ENCODE measurements at regions not wholly inside any gene's neighbourhood (a gene's known extent, or its start where the extent isn't known, plus 50 kb on each side); places are given as distances from the start of the nearest gene placed in this dataset.

GRCh38 chr4:100106982-100107381 lies 83.3 kb downstream of the DDIT4L start:
- no peaks in the 10 kb centered on the region for H3K27me3 ChIP-seq (ENCODE audit: control insufficient read depth, insufficient read depth, low read length)
- no peak for FAIRE-seq
- no peak overlapping the region for H3K4me3 ChIP-seq (ENCODE audit: low read depth, low read length)
- TF ChIP-seq, protein P1, sequence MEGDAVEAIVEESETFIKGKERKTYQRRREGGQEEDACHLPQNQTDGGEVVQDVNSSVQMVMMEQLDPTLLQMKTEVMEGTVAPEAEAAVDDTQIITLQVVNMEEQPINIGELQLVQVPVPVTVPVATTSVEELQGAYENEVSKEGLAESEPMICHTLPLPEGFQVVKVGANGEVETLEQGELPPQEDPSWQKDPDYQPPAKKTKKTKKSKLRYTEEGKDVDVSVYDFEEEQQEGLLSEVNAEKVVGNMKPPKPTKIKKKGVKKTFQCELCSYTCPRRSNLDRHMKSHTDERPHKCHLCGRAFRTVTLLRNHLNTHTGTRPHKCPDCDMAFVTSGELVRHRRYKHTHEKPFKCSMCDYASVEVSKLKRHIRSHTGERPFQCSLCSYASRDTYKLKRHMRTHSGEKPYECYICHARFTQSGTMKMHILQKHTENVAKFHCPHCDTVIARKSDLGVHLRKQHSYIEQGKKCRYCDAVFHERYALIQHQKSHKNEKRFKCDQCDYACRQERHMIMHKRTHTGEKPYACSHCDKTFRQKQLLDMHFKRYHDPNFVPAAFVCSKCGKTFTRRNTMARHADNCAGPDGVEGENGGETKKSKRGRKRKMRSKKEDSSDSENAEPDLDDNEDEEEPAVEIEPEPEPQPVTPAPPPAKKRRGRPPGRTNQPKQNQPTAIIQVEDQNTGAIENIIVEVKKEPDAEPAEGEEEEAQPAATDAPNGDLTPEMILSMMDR (IDR thresholded peaks at IDR 0.05; ENCODE audit: insufficient read depth, low read length, severe bottlenecking), result no peak
- DNase-seq (ENCODE audit: low read depth), result no peak
- H3K36me3 ChIP-seq (ENCODE audit: control insufficient read depth, insufficient read depth, low read length), result no peaks in the 10 kb centered on the region

DNA sequence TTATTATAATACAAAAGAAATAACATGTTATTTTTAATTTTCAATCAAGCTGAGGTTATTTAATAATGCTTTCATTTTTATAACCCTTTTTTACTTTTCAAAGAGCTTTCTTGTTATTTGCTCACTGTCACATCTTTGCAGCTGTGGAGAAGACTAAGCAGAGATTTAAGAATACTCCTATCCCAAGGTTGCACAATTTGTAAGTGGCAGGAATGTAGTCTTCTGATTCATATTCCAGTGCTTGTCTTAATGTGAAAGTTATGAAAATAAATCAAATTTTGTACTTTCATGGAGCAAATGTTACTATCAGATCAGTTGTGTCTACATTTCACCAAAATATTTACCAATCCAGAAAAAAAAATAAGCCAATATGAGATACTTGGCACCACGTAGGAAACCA lies 86.6 kb downstream of the DDIT4L start:
- Histone ChIP-seq H3K36me3 (ENCODE audit: control insufficient read depth, insufficient read depth, low read length) (no peaks in the 10 kb centered on the region), H3K4me3 (ENCODE audit: low read depth, low read length) (no peak overlapping the region), H3K27me3 (ENCODE audit: control insufficient read depth, insufficient read depth, low read length) (no peaks in the 10 kb centered on the region)
- TF ChIP-seq, protein P1 (IDR thresholded peaks at IDR 0.05; ENCODE audit: insufficient read depth, low read length, severe bottlenecking), result no peak
- no peak for DNase-seq (ENCODE audit: low read depth)
- FAIRE-seq, result no peak

- TF ChIP-seq, protein P1 (IDR thresholded peaks at IDR 0.05; ENCODE audit: insufficient read depth, low read length, severe bottlenecking), result no peak
- FAIRE-seq (no peak), DNase-seq (ENCODE audit: low read depth) (no peak)
- Histone ChIP-seq H3K4me3 (ENCODE audit: low read depth, low read length) (no peak overlapping the region), H3K36me3 (ENCODE audit: control insufficient read depth, insufficient read depth, low read length) (no peaks in the 10 kb centered on the region), H3K27me3 (ENCODE audit: control insufficient read depth, insufficient read depth, low read length) (no peaks in the 10 kb centered on the region)
Measured at GRCh38 chr4:100100985-100101384, 89.3 kb downstream of the DDIT4L start.

GRCh38 chr4:100099746-100100145 lies 90.5 kb downstream of the DDIT4L start:
- no peaks in the 10 kb centered on the region for H3K36me3 ChIP-seq (ENCODE audit: control insufficient read depth, insufficient read depth, low read length)
- DNase-seq (ENCODE audit: low read depth) (no peak), FAIRE-seq (no peak)

GRCh38 chr4:100098681-100099080 lies 91.6 kb downstream of the DDIT4L start:
- H3K36me3 ChIP-seq (ENCODE audit: control insufficient read depth, insufficient read depth, low read length), result no peaks in the 10 kb centered on the region
- TF ChIP-seq, protein P1 (IDR thresholded peaks at IDR 0.05; ENCODE audit: insufficient read depth, low read length, severe bottlenecking), result no peak
- DNase-seq (ENCODE audit: low read depth), result no peak
- no peaks in the 10 kb centered on the region for H3K27me3 ChIP-seq (ENCODE audit: control insufficient read depth, insufficient read depth, low read length)
- no peak for FAIRE-seq
- H3K4me3 ChIP-seq (ENCODE audit: low read depth, low read length), result no peak overlapping the region

More at GRCh38 chr4:100099746-100100145, 90.5 kb downstream of the DDIT4L start:
- TF ChIP-seq, protein P1 (IDR thresholded peaks at IDR 0.05; ENCODE audit: insufficient read depth, low read length, severe bottlenecking), result no peak
- no peaks in the 10 kb centered on the region for H3K27me3 ChIP-seq (ENCODE audit: control insufficient read depth, insufficient read depth, low read length)
- no peak overlapping the region for H3K4me3 ChIP-seq (ENCODE audit: low read depth, low read length)

- Histone ChIP-seq H3K27me3 (ENCODE audit: control insufficient read depth, insufficient read depth, low read length) (no peaks in the 10 kb centered on the region), H3K4me3 (ENCODE audit: low read depth, low read length) (no peak overlapping the region), H3K36me3 (ENCODE audit: control insufficient read depth, insufficient read depth, low read length) (no peaks in the 10 kb centered on the region)
- TF ChIP-seq, protein P1 (IDR thresholded peaks at IDR 0.05; ENCODE audit: insufficient read depth, low read length, severe bottlenecking), result no peak
- FAIRE-seq (no peak), DNase-seq (ENCODE audit: low read depth) (no peak)
Measured at GRCh38 chr4:100098011-100098545, 92.2 kb downstream of the DDIT4L start.
